ENCODE measurements at regions not wholly inside any gene's neighbourhood (a gene's known extent, or its start where the extent isn't known, plus 50 kb on each side); places are given as distances from the start of the nearest gene placed in this dataset.

DNA sequence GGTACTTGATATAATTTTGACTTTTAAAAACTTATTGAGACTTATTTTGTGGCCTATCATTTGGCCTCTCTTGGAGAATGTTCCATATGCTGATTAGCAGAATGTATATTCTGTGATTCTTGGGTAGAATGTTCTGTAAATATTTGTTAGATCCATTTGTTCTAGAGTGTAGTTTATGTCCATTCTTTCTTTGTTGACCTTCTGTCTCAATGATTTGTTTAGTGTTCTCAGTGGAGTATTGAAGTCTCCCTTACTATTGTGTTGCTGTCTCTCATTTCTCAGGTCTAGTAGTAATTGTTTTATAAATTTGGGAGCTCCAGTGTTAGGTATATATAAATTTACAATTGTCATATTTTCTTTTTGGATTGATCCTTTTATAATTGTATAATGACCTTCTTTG lies 349.6 kb upstream of the CWC22 start:
- H2BK5ac ChIP-seq (ENCODE audit: low read depth, low read length, poor library complexity, severe bottlenecking), result no peak overlapping the region
- ATAC-seq (ENCODE audit: low read depth), result no peak
- TF ChIP-seq MAZ (IDR thresholded peaks at IDR 0.05; ENCODE audit: borderline replicate concordance, low read depth, low read length), result no peak
- no peak for TF ChIP-seq BHLHE40 (IDR thresholded peaks at IDR 0.05; ENCODE audit: low read depth, low read length)
- TF ChIP-seq MXI1 (IDR thresholded peaks at IDR 0.05; ENCODE audit: borderline replicate concordance, low read depth, low read length), result no peak
- no peak for TF ChIP-seq FOS (IDR thresholded peaks at IDR 0.05; ENCODE audit: low read depth, low read length)
- no peak for TF ChIP-seq MAFK (IDR thresholded peaks at IDR 0.05; ENCODE audit: low read depth, low read length)
- TF ChIP-seq RCOR1 (IDR thresholded peaks at IDR 0.05; ENCODE audit: insufficient replicate concordance, low read length), result no peak
- no peaks in the 10 kb centered on the region for H4K20me1 ChIP-seq (ENCODE audit: insufficient read depth, low read length)
- H4K8ac ChIP-seq (ENCODE audit: low read depth in 2 of 2, low read length in 2 of 2), result no peak overlapping the region
- H3K9me1 ChIP-seq (ENCODE audit: insufficient read depth, low read length), result no peaks in the 10 kb centered on the region
- no peak overlapping the region for H4K91ac ChIP-seq (ENCODE audit: insufficient read depth, low read depth, low read length)
- H2BK15ac ChIP-seq (ENCODE audit: low read depth, low read length), result no peak overlapping the region
- no peak overlapping the region for H3K9ac ChIP-seq (ENCODE audit: low read depth, low read length)
- no peak overlapping the region for H2BK20ac ChIP-seq (ENCODE audit: low read depth, low read length)
- CTCF ChIA-PET, result no interaction called here
- BruUV-seq (replicated peaks), result no TSS peak
- dilution Hi-C loops (cut with HindIII; ENCODE audit: low sequenced_read_pairs, unreplicated experiment) (no loop called here), in situ Hi-C loops (cut with MboI; ENCODE audit: low sequenced_read_pairs) (no loop called here), intact Hi-C loops (cut with micrococcal nuclease) (no loop called here)
- no peak for DNase-seq
- no peaks in the 10 kb centered on the region for H3K79me1 ChIP-seq (ENCODE audit: low read depth in 1 of 2, low read length in 2 of 2)
- no peak overlapping the region for H3K23ac ChIP-seq (ENCODE audit: low read depth, low read length)
- H2AFZ ChIP-seq (replicated peaks; ENCODE audit: low read length, poor library complexity), result no peak overlapping the region
- no peak overlapping the region for H2AK9ac ChIP-seq (replicated peaks; ENCODE audit: low read depth, low read length, poor library complexity)
- H3K4me3 ChIP-seq (ENCODE audit: insufficient read depth, low read depth, low read length), result no peak overlapping the region
- no peak overlapping the region for H4K5ac ChIP-seq (ENCODE audit: low read depth, low read length)
- no peak overlapping the region for H3K14ac ChIP-seq (replicated peaks; ENCODE audit: low read depth, low read length)
- no peak overlapping the region for H3K27ac ChIP-seq (ENCODE audit: insufficient read depth, low read length)
- H2AK5ac ChIP-seq (ENCODE audit: low read depth, low read length), result no peak overlapping the region
- no peak overlapping the region for H3K18ac ChIP-seq (ENCODE audit: low read depth, low read length)
- no peak overlapping the region for H2BK120ac ChIP-seq (ENCODE audit: low read depth, low read length)
- H3K56ac ChIP-seq (ENCODE audit: extremely low read depth, insufficient read depth, low read length), result no peak overlapping the region
- no peaks in the 10 kb centered on the region for H3K9me3 ChIP-seq (ENCODE audit: control insufficient read depth, insufficient read depth, low read length)
- no peaks in the 10 kb centered on the region for H3K36me3 ChIP-seq (ENCODE audit: control insufficient read depth, insufficient read depth, low read length)
- H3K27me3 ChIP-seq (ENCODE audit: control insufficient read depth, insufficient read depth, low read length), result no peaks in the 10 kb centered on the region
- no peak overlapping the region for H3K4me2 ChIP-seq (ENCODE audit: low read depth, low read length)
- H3K4ac ChIP-seq (ENCODE audit: low read depth, low read length), result no peak overlapping the region
- H3K4me1 ChIP-seq (ENCODE audit: control insufficient read depth, insufficient read depth, low read length), result no peaks in the 10 kb centered on the region
- POLR2A ChIA-PET (ENCODE audit: unreplicated experiment), result no interaction called here
